WTC11 (cell line): ENCODE measurements at regions not wholly inside any gene's neighbourhood (a gene's known extent, or its start where the extent isn't known, plus 50 kb on each side); places are given as distances from the start of the nearest gene placed in this dataset.
"Not testable (repeated sequence)": the region's sequence is repeated elsewhere in the genome, so short reads cannot be mapped to it uniquely, and the experiment has no call there.

Experiments used
- ATF2 ChIP-seq: sonication (generic); formaldehyde crosslinking; IDR thresholded peaks from 2 replicates; pipeline ENCODE4 v1.8.1; 2022; ENCODE audit warnings: low read depth, missing genetic modification reagents, borderline replicate concordance
- CDX4 ChIP-seq: fragments of 250-450 bp; sonication (Bioruptor Pico); IDR thresholded peaks from 2 replicates; pipeline ENCODE4 v1.9.0; 2021; ENCODE audit warnings: moderate library complexity, mild to moderate bottlenecking, inconsistent platforms, borderline replicate concordance
- CTCF ChIP-seq: fragments of 200-600 bp; IDR thresholded peaks from 2 replicates; pipeline ENCODE4 v1.8.0; 2022; ENCODE audit warnings: antibody characterized with exemption
- HMGXB4 ChIP-seq: sonication (generic); formaldehyde crosslinking; IDR thresholded peaks from 2 replicates; pipeline ENCODE4 v1.8.1; 2023; ENCODE audit warnings: mild to moderate bottlenecking, moderate library complexity, missing genetic modification reagents
- MAX ChIP-seq: sonication (generic); formaldehyde crosslinking; IDR thresholded peaks from 2 replicates; pipeline ENCODE4 v1.8.0; 2022; ENCODE audit warnings: mild to moderate bottlenecking, missing genetic modification reagents
- ZNF532 ChIP-seq: fragments of 250-450 bp; sonication (Bioruptor Pico); IDR thresholded peaks from 2 replicates; pipeline ENCODE4 v1.9.0; 2021; ENCODE audit warnings: mild to moderate bottlenecking, borderline replicate concordance

- not testable (repeated sequence) for TF ChIP-seq CTCF; HMGXB4; MAX; ZNF532 (CRISPR knock-in tag); CDX4 (CRISPR knock-in tag); ATF2 (CRISPR knock-in tag)
These were observed 637.5 kb downstream of the TP53TG3F start for GRCh38 chr16:34096911-34097310.
